ENCODE measurements at regions not wholly inside any gene's neighbourhood (a gene's known extent, or its start where the extent isn't known, plus 50 kb on each side); places are given as distances from the start of the nearest gene placed in this dataset.
A peak's percentile ranks its signal among the peaks of the same experiment; 100 is the strongest.

DNA sequence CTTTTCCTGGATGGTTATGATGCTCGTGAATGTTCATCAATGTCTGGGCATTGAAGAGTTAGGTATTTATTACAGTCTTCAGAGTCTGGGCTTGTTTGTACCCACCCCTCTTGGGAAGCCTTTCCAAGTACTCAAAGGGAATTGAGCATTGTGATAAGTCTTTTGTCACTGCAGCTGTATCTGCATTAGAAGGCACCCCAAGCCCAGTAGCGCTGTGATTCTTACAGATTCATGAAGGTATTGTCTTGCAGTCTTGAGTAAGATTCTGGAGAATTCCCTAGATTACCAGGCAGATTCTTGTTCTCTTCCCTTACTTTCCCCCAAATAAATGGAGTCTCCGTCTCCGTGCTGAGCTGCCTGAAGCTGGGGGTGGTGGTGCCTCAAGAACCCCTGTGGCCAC lies 173.4 kb upstream of the HUWE1 start:
- Histone ChIP-seq H3K4me1 (ENCODE audit: control insufficient read depth in 2 of 2, insufficient read depth in 2 of 2, low read length in 2 of 2) (no peaks in the 10 kb centered on the region), H2AFZ (ENCODE audit: insufficient read depth, low read depth, low read length, poor library complexity, severe bottlenecking) (no peak overlapping the region), H3K36me3 (replicated peaks in 1 of 2; ENCODE audit: control extremely low read depth in 1 of 2, control insufficient read depth in 1 of 2, extremely low read depth in 1 of 2, insufficient read depth in 2 of 2, low read length in 1 of 2) (no peaks in the 10 kb centered on the region), H4K20me1 (ENCODE audit: control insufficient read depth, insufficient read depth, low read length, poor library complexity, severe bottlenecking) (no peaks in the 10 kb centered on the region), H3K27me3 (replicated peaks in 1 of 4; ENCODE audit: control extremely low read depth in 1 of 4, control insufficient read depth in 3 of 4, insufficient read depth in 4 of 4, low read length in 3 of 4) (no peaks in the 10 kb centered on the region), H3K79me2 (ENCODE audit: control insufficient read depth, insufficient read depth, low read length) (no peaks in the 10 kb centered on the region), H3K4me2 (replicated peaks; ENCODE audit: low read depth, low read length, poor library complexity, severe bottlenecking) (no peak overlapping the region), H3K27ac (ENCODE audit: low read length in 2 of 2) (no peak overlapping the region), H3K4me3 (ENCODE audit: control extremely low read depth in 1 of 5, extremely low read depth in 1 of 5, insufficient read depth in 1 of 5, low read depth in 2 of 5, low read length in 4 of 5) (no peak overlapping the region), H3K9ac (ENCODE audit: low read length) (no peak overlapping the region), H3K9me3 (ENCODE audit: control extremely low read depth in 1 of 3, control insufficient read depth in 2 of 3, insufficient read depth in 1 of 3, low read length in 2 of 3) (no peaks in the 10 kb centered on the region)
- WGBS (ENCODE audit: insufficient coverage) = 100% methylated on average over 1 of the region's 4 CpGs
- TF ChIP-seq, protein P1, sequence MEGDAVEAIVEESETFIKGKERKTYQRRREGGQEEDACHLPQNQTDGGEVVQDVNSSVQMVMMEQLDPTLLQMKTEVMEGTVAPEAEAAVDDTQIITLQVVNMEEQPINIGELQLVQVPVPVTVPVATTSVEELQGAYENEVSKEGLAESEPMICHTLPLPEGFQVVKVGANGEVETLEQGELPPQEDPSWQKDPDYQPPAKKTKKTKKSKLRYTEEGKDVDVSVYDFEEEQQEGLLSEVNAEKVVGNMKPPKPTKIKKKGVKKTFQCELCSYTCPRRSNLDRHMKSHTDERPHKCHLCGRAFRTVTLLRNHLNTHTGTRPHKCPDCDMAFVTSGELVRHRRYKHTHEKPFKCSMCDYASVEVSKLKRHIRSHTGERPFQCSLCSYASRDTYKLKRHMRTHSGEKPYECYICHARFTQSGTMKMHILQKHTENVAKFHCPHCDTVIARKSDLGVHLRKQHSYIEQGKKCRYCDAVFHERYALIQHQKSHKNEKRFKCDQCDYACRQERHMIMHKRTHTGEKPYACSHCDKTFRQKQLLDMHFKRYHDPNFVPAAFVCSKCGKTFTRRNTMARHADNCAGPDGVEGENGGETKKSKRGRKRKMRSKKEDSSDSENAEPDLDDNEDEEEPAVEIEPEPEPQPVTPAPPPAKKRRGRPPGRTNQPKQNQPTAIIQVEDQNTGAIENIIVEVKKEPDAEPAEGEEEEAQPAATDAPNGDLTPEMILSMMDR (IDR thresholded peaks at IDR 0.05) = no peak
- TF ChIP-seq EZH2 (IDR thresholded peaks at IDR 0.05; ENCODE audit: borderline replicate concordance, insufficient read depth, low read depth, low read length, poor library complexity, severe bottlenecking) = no peak
- ChIA-PET CTCF (no interaction called here), POLR2A (no interaction called here)
- Mint-ChIP-seq H3K4me3 (no peak overlapping the region), H3K27me3 (peaks cover 18% of the 10 kb centered on the region), H3K4me1 (no peaks in the 10 kb centered on the region), H3K27ac (no peak overlapping the region), H3K9me3 (ENCODE audit: insufficient read depth) (no peaks in the 10 kb centered on the region)
- intact Hi-C loops (cut with micrococcal nuclease) = no loop called here
- ATAC-seq (ENCODE audit: low read depth) = no peak
- DNase-seq = no peak

DNA sequence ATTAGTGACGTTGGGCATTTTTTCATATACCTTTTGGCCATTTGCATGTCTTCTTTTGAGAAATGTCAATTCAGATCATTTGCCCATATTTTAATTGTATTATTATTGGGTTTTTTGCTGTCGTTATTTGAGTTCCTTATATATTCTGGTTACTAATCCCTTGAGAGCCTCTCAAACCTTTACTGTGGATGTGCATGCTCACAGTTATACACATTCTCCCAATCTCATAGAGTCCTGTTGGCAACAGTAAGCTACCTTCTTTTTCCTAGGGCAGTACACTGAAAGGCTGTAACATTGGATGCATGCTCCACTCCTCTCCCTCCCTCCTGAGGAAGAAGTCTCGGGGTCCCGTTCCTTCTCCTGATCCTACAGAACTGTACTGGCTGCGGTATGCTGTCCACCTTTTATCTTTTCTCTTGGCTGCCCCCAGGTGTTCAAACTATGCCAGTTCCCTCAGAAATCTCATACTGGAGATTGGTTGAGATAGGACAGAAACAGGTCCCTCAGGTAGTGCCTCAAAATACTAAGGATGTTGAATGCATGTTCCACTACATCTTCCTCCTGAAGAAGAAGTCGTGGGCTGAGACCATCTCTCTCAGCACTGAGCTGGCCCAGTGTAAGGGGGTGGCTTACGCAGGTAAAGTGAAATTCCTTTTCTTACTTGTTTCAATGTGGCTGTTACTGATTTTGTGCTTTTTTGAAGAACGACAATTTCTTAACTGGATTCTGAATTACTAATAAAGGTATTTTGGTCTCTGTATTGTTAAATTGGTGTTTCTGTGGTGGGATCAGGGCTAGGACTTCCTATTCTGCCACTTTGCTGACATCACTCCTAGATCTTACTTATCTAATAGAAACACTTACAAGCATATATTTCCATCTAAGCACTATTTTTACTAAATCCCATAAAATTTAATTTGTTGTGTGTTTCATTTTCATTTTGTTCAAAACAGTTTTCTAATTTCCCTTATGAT lies 145.4 kb upstream of the HUWE1 start:
- no peaks in the 10 kb centered on the region for H4K20me1 ChIP-seq (ENCODE audit: control insufficient read depth, insufficient read depth, low read length, poor library complexity, severe bottlenecking)
- DNase-seq = peak; percentile 52
- ChIA-PET POLR2A (no interaction called here), CTCF (interaction anchor here (1.0 to 1.5 kb wide), 3 partner anchors 118 to 158 kb away, joined by 3 to 4 read pairs (median 4); no protein-coding TSS in a partner anchor)
- no peak overlapping the region for H3K9ac ChIP-seq (ENCODE audit: low read length)
- no peaks in the 10 kb centered on the region for H3K79me2 ChIP-seq (ENCODE audit: control insufficient read depth, insufficient read depth, low read length)
- peak overlapping the region; percentile 32 for H2AFZ ChIP-seq (ENCODE audit: insufficient read depth, low read depth, low read length, poor library complexity, severe bottlenecking)
- Mint-ChIP-seq H3K4me3 (no peak overlapping the region), H3K27me3 (no peaks in the 10 kb centered on the region), H3K9me3 (ENCODE audit: insufficient read depth) (no peaks in the 10 kb centered on the region), H3K27ac (no peak overlapping the region), H3K4me1 (peaks cover 4% of the 10 kb centered on the region)
- no peaks in the 10 kb centered on the region for H3K36me3 ChIP-seq (replicated peaks in 1 of 2; ENCODE audit: control extremely low read depth in 1 of 2, control insufficient read depth in 1 of 2, extremely low read depth in 1 of 2, insufficient read depth in 2 of 2, low read length in 1 of 2)
- no peak for TF ChIP-seq EZH2 (IDR thresholded peaks at IDR 0.05; ENCODE audit: borderline replicate concordance, insufficient read depth, low read depth, low read length, poor library complexity, severe bottlenecking)
- TF ChIP-seq, protein P1 (IDR thresholded peaks at IDR 0.05) = peak; percentile 52
- H3K27ac ChIP-seq (ENCODE audit: low read length in 2 of 2) = no peak overlapping the region
- no peak overlapping the region for H3K4me3 ChIP-seq (ENCODE audit: control extremely low read depth in 1 of 5, extremely low read depth in 1 of 5, insufficient read depth in 1 of 5, low read depth in 2 of 5, low read length in 4 of 5)
- intact Hi-C loops (cut with micrococcal nuclease) = loop anchor here (2.0 kb wide), 1 partner anchor 153 kb away; no protein-coding TSS in a partner anchor
- H3K4me2 ChIP-seq (replicated peaks; ENCODE audit: low read depth, low read length, poor library complexity, severe bottlenecking) = no peak overlapping the region
- WGBS (ENCODE audit: insufficient coverage) = no CpG with 5 or more reads among the region's 8 CpGs
- no peaks in the 10 kb centered on the region for H3K4me1 ChIP-seq (ENCODE audit: control insufficient read depth in 2 of 2, insufficient read depth in 2 of 2, low read length in 2 of 2)
- ATAC-seq (ENCODE audit: low read depth) = peak; percentile 65
- H3K9me3 ChIP-seq (ENCODE audit: control extremely low read depth in 1 of 3, control insufficient read depth in 2 of 3, insufficient read depth in 1 of 3, low read length in 2 of 3) = no peaks in the 10 kb centered on the region
- H3K27me3 ChIP-seq (replicated peaks in 1 of 4; ENCODE audit: control extremely low read depth in 1 of 4, control insufficient read depth in 3 of 4, insufficient read depth in 4 of 4, low read length in 3 of 4) = no peaks in the 10 kb centered on the region
